WTC11 (cell line): ENCODE measurements at regions not wholly inside any gene's neighbourhood (a gene's known extent, or its start where the extent isn't known, plus 50 kb on each side); places are given as distances from the start of the nearest gene placed in this dataset.

Experiments
- ATAC-seq: fragments of 200-7000 bp; cut with Tn5 transposase; 2 replicates; pipeline ENCODE4 v1.10.0; 2021; ENCODE audit warnings: mild to moderate bottlenecking, moderate library complexity
- CTCF ChIA-PET: fragments of 300-600 bp; sonication (Branson Sonifier 250); formaldehyde crosslinking; loops from one replicate; lab custom pipeline; 2021; ENCODE audit warnings: antibody characterized with exemption; lab: Charles Lee
- POLR2A ChIA-PET: fragments of 350-600 bp; sonication (Branson Sonifier 250); formaldehyde crosslinking; loops from one replicate; lab custom pipeline; 2021; ENCODE audit warnings: antibody characterized with exemption; lab: Charles Lee
- DNase-seq: peaks from one replicate; pipeline ENCODE4 v3.0.0; 2021; ENCODE audit warnings: low spot score
- H3K27ac Mint-ChIP-seq: 2 replicates; pipeline ENCODE4 v1.8.0; 2021; ENCODE audit warnings: mixed read lengths
- H3K27me3 Mint-ChIP-seq: 2 replicates; pipeline ENCODE4 v1.8.0; 2021; ENCODE audit warnings: low read depth, mild to moderate bottlenecking, moderate library complexity, mixed read lengths
- H3K36me3 Mint-ChIP-seq: 2 replicates; pipeline ENCODE4 v1.8.0; 2021; ENCODE audit warnings: mixed read lengths
- H3K4me1 Mint-ChIP-seq: 2 replicates; pipeline ENCODE4 v1.8.0; 2022; ENCODE audit warnings: mixed read lengths
- H3K4me3 Mint-ChIP-seq: 2 replicates; pipeline ENCODE4 v1.8.0; 2021; ENCODE audit warnings: mild to moderate bottlenecking, moderate library complexity, mixed read lengths
- H3K9me3 Mint-ChIP-seq: 2 replicates; pipeline ENCODE4 v1.8.0; 2021; ENCODE audit warnings: mixed read lengths
- AFF4 ChIP-seq: sonication (generic); formaldehyde crosslinking; IDR thresholded peaks from 2 replicates; pipeline ENCODE4 v1.8.1; 2023; ENCODE audit warnings: mild to moderate bottlenecking, missing genetic modification reagents, borderline replicate concordance
- ATF3 ChIP-seq: sonication (generic); formaldehyde crosslinking; conservative IDR thresholded peaks from 2 replicates; pipeline ENCODE4 v1.8.1; 2022; ENCODE audit warnings: mild to moderate bottlenecking, missing genetic modification reagents
- CBFB ChIP-seq: sonication (generic); formaldehyde crosslinking; IDR thresholded peaks from 2 replicates; pipeline ENCODE4 v1.8.1; 2022; ENCODE audit warnings: mild to moderate bottlenecking, low read depth, missing genetic modification reagents
- ERG ChIP-seq: fragments of 250-450 bp; sonication (Bioruptor Pico); IDR thresholded peaks from 2 replicates; pipeline ENCODE4 v1.8.0; 2021; ENCODE audit warnings: mild to moderate bottlenecking
- ETV6 ChIP-seq: sonication (generic); formaldehyde crosslinking; IDR thresholded peaks from 2 replicates; pipeline ENCODE4 v1.8.1; 2022; ENCODE audit warnings: mild to moderate bottlenecking, missing genetic modification reagents
- FOXK1 ChIP-seq: sonication (generic); formaldehyde crosslinking; IDR thresholded peaks from 2 replicates; pipeline ENCODE4 v1.8.0; 2022; ENCODE audit warnings: mild to moderate bottlenecking, moderate library complexity, missing genetic modification reagents
- FOXP1 ChIP-seq: sonication (generic); formaldehyde crosslinking; IDR thresholded peaks from 2 replicates; pipeline ENCODE4 v1.8.0; 2022; ENCODE audit warnings: missing genetic modification reagents, mild to moderate bottlenecking, moderate library complexity, borderline replicate concordance
- GABPB1 ChIP-seq: sonication (generic); formaldehyde crosslinking; IDR thresholded peaks from 2 replicates; pipeline ENCODE4 v1.8.1; 2023; ENCODE audit warnings: mild to moderate bottlenecking, missing genetic modification reagents
- JAZF1 ChIP-seq: fragments of 250-450 bp; sonication (Bioruptor Pico); IDR thresholded peaks from 2 replicates; pipeline ENCODE4 v1.9.0; 2021; ENCODE audit warnings: moderate library complexity, mild to moderate bottlenecking, inconsistent platforms
- PRRX2 ChIP-seq: fragments of 250-450 bp; sonication (Bioruptor Pico); IDR thresholded peaks from 2 replicates; pipeline ENCODE4 v1.8.0; 2021; ENCODE audit warnings: mild to moderate bottlenecking
- RORB ChIP-seq: fragments of 250-450 bp; sonication (Bioruptor Pico); IDR thresholded peaks from 2 replicates; pipeline ENCODE4 v1.9.0; 2021; ENCODE audit warnings: mild to moderate bottlenecking
- SMAD4 ChIP-seq: sonication (generic); formaldehyde crosslinking; IDR thresholded peaks from 2 replicates; pipeline ENCODE4 v1.8.0; 2022; ENCODE audit warnings: mild to moderate bottlenecking, missing genetic modification reagents
- TEAD1 ChIP-seq: sonication (generic); formaldehyde crosslinking; IDR thresholded peaks from 2 replicates; pipeline ENCODE4 v1.8.0; 2022; ENCODE audit warnings: mild to moderate bottlenecking, missing genetic modification reagents
- ZNF121 ChIP-seq: sonication (generic); formaldehyde crosslinking; IDR thresholded peaks from 2 replicates; pipeline ENCODE4 v1.8.0; 2023; ENCODE audit warnings: missing genetic modification reagents
- ZNF416 ChIP-seq: fragments of 250-450 bp; sonication (Bioruptor Pico); IDR thresholded peaks from 2 replicates; pipeline ENCODE4 v1.9.0; 2021; ENCODE audit warnings: mild to moderate bottlenecking, inconsistent platforms
- ZNF423 ChIP-seq: fragments of 250-450 bp; sonication (Bioruptor Pico); IDR thresholded peaks from 2 replicates; pipeline ENCODE4 v2.1.2; 2022; ENCODE audit warnings: mild to moderate bottlenecking, moderate library complexity
- ZNF425 ChIP-seq: fragments of 250-450 bp; sonication (Bioruptor Pico); conservative IDR thresholded peaks from 2 replicates; pipeline ENCODE4 v1.9.0; 2021; ENCODE audit warnings: mild to moderate bottlenecking
- ZNF512 ChIP-seq: sonication (generic); formaldehyde crosslinking; IDR thresholded peaks from 2 replicates; pipeline ENCODE4 v1.8.1; 2022; ENCODE audit warnings: missing genetic modification reagents, borderline replicate concordance
- ZNF671 ChIP-seq: fragments of 250-450 bp; sonication (Bioruptor Pico); IDR thresholded peaks from 2 replicates; pipeline ENCODE4 v1.8.0; 2021; ENCODE audit warnings: mild to moderate bottlenecking
- TF ChIP-seq, protein P1 (sequence below): fragments of 250-450 bp; sonication (Bioruptor Pico); IDR thresholded peaks from 2 replicates; pipeline ENCODE4 v1.9.0; 2021; ENCODE audit warnings: mild to moderate bottlenecking
- TF ChIP-seq, protein P2 (sequence below): fragments of 250-450 bp; sonication (Bioruptor Pico); IDR thresholded peaks from 2 replicates; pipeline ENCODE4 v1.9.0; 2021; ENCODE audit warnings: moderate library complexity, mild to moderate bottlenecking, inconsistent platforms, borderline replicate concordance

DNA sequence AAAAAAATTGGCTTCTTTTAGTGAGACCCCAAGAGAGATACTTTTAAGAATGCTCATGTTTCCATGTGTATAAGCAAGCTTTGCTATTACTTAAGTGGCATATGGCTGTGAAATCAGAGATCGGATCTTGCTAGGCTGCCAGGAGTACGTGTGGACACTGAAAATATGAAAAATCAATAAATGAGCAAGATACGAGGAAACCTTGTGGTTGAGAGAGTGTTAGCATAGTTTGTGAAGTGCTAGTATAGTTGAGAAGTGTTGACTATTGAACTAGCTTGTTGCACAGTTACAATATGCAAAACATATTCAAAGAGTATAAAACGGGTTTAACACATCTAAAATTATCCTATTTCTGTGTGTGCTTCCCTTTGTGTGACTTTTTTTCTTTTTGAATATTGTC, 230.9 kb upstream of the NOVA1 start (continued):
- no peak for TF ChIP-seq TEAD1
- TF ChIP-seq, protein P1, sequence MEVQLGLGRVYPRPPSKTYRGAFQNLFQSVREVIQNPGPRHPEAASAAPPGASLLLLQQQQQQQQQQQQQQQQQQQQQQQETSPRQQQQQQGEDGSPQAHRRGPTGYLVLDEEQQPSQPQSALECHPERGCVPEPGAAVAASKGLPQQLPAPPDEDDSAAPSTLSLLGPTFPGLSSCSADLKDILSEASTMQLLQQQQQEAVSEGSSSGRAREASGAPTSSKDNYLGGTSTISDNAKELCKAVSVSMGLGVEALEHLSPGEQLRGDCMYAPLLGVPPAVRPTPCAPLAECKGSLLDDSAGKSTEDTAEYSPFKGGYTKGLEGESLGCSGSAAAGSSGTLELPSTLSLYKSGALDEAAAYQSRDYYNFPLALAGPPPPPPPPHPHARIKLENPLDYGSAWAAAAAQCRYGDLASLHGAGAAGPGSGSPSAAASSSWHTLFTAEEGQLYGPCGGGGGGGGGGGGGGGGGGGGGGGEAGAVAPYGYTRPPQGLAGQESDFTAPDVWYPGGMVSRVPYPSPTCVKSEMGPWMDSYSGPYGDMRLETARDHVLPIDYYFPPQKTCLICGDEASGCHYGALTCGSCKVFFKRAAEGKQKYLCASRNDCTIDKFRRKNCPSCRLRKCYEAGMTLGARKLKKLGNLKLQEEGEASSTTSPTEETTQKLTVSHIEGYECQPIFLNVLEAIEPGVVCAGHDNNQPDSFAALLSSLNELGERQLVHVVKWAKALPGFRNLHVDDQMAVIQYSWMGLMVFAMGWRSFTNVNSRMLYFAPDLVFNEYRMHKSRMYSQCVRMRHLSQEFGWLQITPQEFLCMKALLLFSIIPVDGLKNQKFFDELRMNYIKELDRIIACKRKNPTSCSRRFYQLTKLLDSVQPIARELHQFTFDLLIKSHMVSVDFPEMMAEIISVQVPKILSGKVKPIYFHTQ (CRISPR knock-in tag), result no peak
- no peak for TF ChIP-seq ZNF512 (CRISPR knock-in tag)

- TF ChIP-seq FOXP1 (CRISPR knock-in tag), result no peak
- no peak for TF ChIP-seq PRRX2 (CRISPR knock-in tag)
- TF ChIP-seq ZNF671 (CRISPR knock-in tag), result no peak
- TF ChIP-seq ERG (CRISPR knock-in tag), result no peak
- TF ChIP-seq, protein P2, sequence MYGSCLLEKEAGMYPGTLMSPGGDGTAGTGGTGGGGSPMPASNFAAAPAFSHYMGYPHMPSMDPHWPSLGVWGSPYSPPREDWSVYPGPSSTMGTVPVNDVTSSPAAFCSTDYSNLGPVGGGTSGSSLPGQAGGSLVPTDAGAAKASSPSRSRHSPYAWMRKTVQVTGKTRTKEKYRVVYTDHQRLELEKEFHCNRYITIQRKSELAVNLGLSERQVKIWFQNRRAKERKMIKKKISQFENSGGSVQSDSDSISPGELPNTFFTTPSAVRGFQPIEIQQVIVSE, result no peak
- no peak for TF ChIP-seq CBFB (CRISPR knock-in tag)
- TF ChIP-seq GABPB1, result no peak
- no peak for TF ChIP-seq ETV6 (CRISPR knock-in tag)
- no peak for TF ChIP-seq ATF3 (CRISPR knock-in tag)
- TF ChIP-seq RORB (CRISPR knock-in tag), result no peak
- no peak for TF ChIP-seq FOXK1 (CRISPR knock-in tag)
- TF ChIP-seq ZNF423 (CRISPR knock-in tag), result no peak
- no peak for TF ChIP-seq ZNF425
- no peak for TF ChIP-seq ZNF121
- TF ChIP-seq AFF4 (CRISPR knock-in tag), result no peak
- no peak for TF ChIP-seq ZNF512 (CRISPR knock-in tag)
- TF ChIP-seq JAZF1 (CRISPR knock-in tag), result no peak
- TF ChIP-seq SMAD4 (CRISPR knock-in tag), result no peak
- TF ChIP-seq ZNF416 (CRISPR knock-in tag), result no peak
- TF ChIP-seq, all 79 proteins: peak for 0
- Mint-ChIP-seq H3K4me3 (no peak overlapping the region), H3K27me3 (no peaks in the 10 kb centered on the region), H3K9me3 (no peaks in the 10 kb centered on the region), H3K36me3 (no peaks in the 10 kb centered on the region), H3K27ac (no peak overlapping the region), H3K4me1 (no peaks in the 10 kb centered on the region)
- DNase-seq, result no peak
- CTCF ChIA-PET, result no interaction called here
- ATAC-seq, result no peak
- POLR2A ChIA-PET, result no interaction called here
Measured at GRCh38 chr14:26833621-26834176, 235.9 kb upstream of the NOVA1 start.
